K562 (cell line): ENCODE measurements at regions not wholly inside any gene's neighbourhood (a gene's known extent, or its start where the extent isn't known, plus 50 kb on each side); places are given as distances from the start of the nearest gene placed in this dataset.

Source experiments
- ATAC-seq: fragments of 200-7000 bp; cut with Tn5 transposase; 3 replicates; pipeline ENCODE4 v1.9.1; 2020; ENCODE audit warnings: moderate library complexity
- BruUV-seq: library from RNA; stranded (reverse); fragments of 400-500 nt; replicated peaks from 2 replicates; lab custom pipeline; 2021; lab: Mats Ljungman, UMichigan
- CTCF ChIA-PET: fragments of 300-600 bp; formaldehyde crosslinking; extraction: SDS; loops from one replicate; lab custom pipeline; 2021; ENCODE audit warnings: low intra/inter-chr PET ratio; lab: Yijun Ruan, JAX
- POLR2A ChIA-PET: fragments of 300-600, 350-650 bp; sonication (Branson Sonifier 250); formaldehyde crosslinking; extraction: SDS; loops from one replicate; lab custom pipeline; 2021; ENCODE audit warnings: antibody characterized with exemption, inconsistent platforms; lab: Yijun Ruan, JAX
- DNase-seq, 4 experiments: peaks; one replicate each; pipeline versions ENCODE4 v3.0.0 to v3.0.0-alpha.2; 2011 to 2018; ENCODE audit warnings: low spot score in 3 of 4, mixed read lengths in 3 of 4; ENCODE audit errors: extremely low read depth in 1 of 4
- FAIRE-seq: peaks from 2 replicates; lab custom pipeline; 2011; peaks lifted over from hg19 to GRCh38; lab: Jason Lieb, UNC
- H2AFZ ChIP-seq: 2 replicates; pipeline ENCODE4 v1.6.0; 2011; ENCODE audit warnings: low read depth, low read length, control low read depth, inconsistent platforms
- H3K27ac ChIP-seq: fragments of 200-600 bp; 3 replicates; pipeline ENCODE4 v1.8.0; 2011; ENCODE audit warnings: low read depth, mild to moderate bottlenecking, control low read depth, inconsistent platforms, low read length, moderate library complexity, mixed read lengths; ENCODE audit errors: extremely low read depth
- H3K27me3 ChIP-seq, 2 experiments: fragments of 300-600 bp in 1 of 2; 2 replicates in 1 of 2; 3 replicates in 1 of 2; pipeline versions ENCODE4 v1.6.0 to v1.8.0; 2011; ENCODE audit warnings: inconsistent platforms in 2 of 2, low read length in 2 of 2, mild to moderate bottlenecking in 1 of 2, mixed read lengths in 1 of 2, moderate library complexity in 1 of 2; ENCODE audit not compliant: control insufficient read depth in 2 of 2, insufficient read depth in 2 of 2
- H3K36me3 ChIP-seq: fragments of 300-600 bp; 3 replicates; pipeline ENCODE4 v1.8.0; 2011; ENCODE audit warnings: mild to moderate bottlenecking, low read length, inconsistent platforms; ENCODE audit not compliant: control insufficient read depth, insufficient read depth
- H3K4me1 ChIP-seq, 2 experiments: fragments of 200-600 bp in 1 of 2; replicated peaks in 1 of 2; 2 replicates in 1 of 2; 3 replicates in 1 of 2; pipeline versions ENCODE4 v1.5.1 to v1.8.0; 2011; ENCODE audit warnings: inconsistent platforms in 2 of 2, low read length in 2 of 2, mild to moderate bottlenecking in 1 of 2, mixed read lengths in 1 of 2, moderate library complexity in 1 of 2; ENCODE audit not compliant: control insufficient read depth in 2 of 2, insufficient read depth in 2 of 2
- H3K4me2 ChIP-seq: 2 replicates; pipeline ENCODE4 v1.6.1; 2011; ENCODE audit warnings: low read length, control low read depth, inconsistent platforms, mixed read lengths; ENCODE audit not compliant: insufficient read depth
- H3K4me3 ChIP-seq: fragments of 200-600 bp; sonication (generic), shearing (Covaris generic); 2 replicates; pipeline ENCODE4 v1.5.1; 2016; ENCODE audit warnings: control low read depth, inconsistent platforms
- H3K79me2 ChIP-seq: fragments of 200-600 bp; 3 replicates; pipeline ENCODE4 v1.8.0; 2011; ENCODE audit warnings: low read length, inconsistent platforms; ENCODE audit not compliant: control insufficient read depth, insufficient read depth
- H3K9ac ChIP-seq, 2 experiments: 2 replicates each; pipeline versions ENCODE4 v1.6.0 to v1.6.1; 2011; ENCODE audit warnings: low read depth in 2 of 2, low read length in 2 of 2, control low read depth in 1 of 2, inconsistent platforms in 1 of 2, mild to moderate bottlenecking in 1 of 2, mixed read lengths in 1 of 2; ENCODE audit not compliant: insufficient read depth in 1 of 2
- H3K9me1 ChIP-seq: one replicate; pipeline ENCODE4 v1.6.0; 2011; ENCODE audit warnings: inconsistent platforms, mild to moderate bottlenecking, low read length, moderate library complexity; ENCODE audit not compliant: control insufficient read depth, insufficient read depth
- H3K9me3 ChIP-seq: replicated peaks from 2 replicates; pipeline ENCODE4 v1.5.1; 2011; ENCODE audit warnings: low read depth, low read length, inconsistent platforms; ENCODE audit not compliant: control insufficient read depth, insufficient read depth
- H4K20me1 ChIP-seq: replicated peaks from 2 replicates; pipeline ENCODE4 v1.6.1; 2011; ENCODE audit warnings: low read length, inconsistent platforms, mixed read lengths; ENCODE audit not compliant: control insufficient read depth, insufficient read depth
- BDP1 ChIP-seq: IDR thresholded peaks from 3 replicates; pipeline ENCODE4 v1.6.1; 2011; ENCODE audit not compliant: insufficient read length, insufficient read depth
- C11orf30 ChIP-seq: fragments of 450-650 bp; IDR thresholded peaks from 2 replicates; pipeline ENCODE4 v1.6.1; 2016; ENCODE audit warnings: low read depth, mild to moderate bottlenecking
- MAFF ChIP-seq: IDR thresholded peaks from 2 replicates; pipeline ENCODE4 v1.6.1; 2012; ENCODE audit warnings: low read length, improper control_type of control experiment
- NR0B1 ChIP-seq: fragments of 450-650 bp; IDR thresholded peaks from one replicate; pipeline ENCODE4 v1.6.1; 2018; ENCODE audit warnings: mild to moderate bottlenecking, moderate library complexity; ENCODE audit not compliant: partially characterized antibody
- NUFIP1 ChIP-seq: fragments of 450-650 bp; IDR thresholded peaks from 2 replicates; pipeline ENCODE4 v1.6.1; 2018; ENCODE audit not compliant: partially characterized antibody
- RBBP5 ChIP-seq: fragments of 200-600 bp; sonication (generic); IDR thresholded peaks from 2 replicates; pipeline ENCODE4 v1.6.1; 2012; ENCODE audit warnings: borderline replicate concordance, mild to moderate bottlenecking, low read length, control low read depth, inconsistent platforms; ENCODE audit not compliant: insufficient read depth, poor library complexity, severe bottlenecking
- SIN3B ChIP-seq: fragments of 450-650 bp; IDR thresholded peaks from 2 replicates; pipeline ENCODE4 v1.6.1; 2017; ENCODE audit warnings: low read depth, mild to moderate bottlenecking, moderate library complexity
- STAT6 ChIP-seq: sonication (generic); formaldehyde crosslinking; IDR thresholded peaks from 2 replicates; pipeline ENCODE4 v1.8.1; 2023; ENCODE audit warnings: mild to moderate bottlenecking, missing genetic modification reagents
- ZBTB43 ChIP-seq: sonication (generic); formaldehyde crosslinking; IDR thresholded peaks from 2 replicates; pipeline ENCODE4 v1.8.0; 2023; ENCODE audit warnings: mild to moderate bottlenecking, missing genetic modification reagents
- ZBTB8A ChIP-seq: fragments of 450-650 bp; IDR thresholded peaks from 2 replicates; pipeline ENCODE4 v1.6.1; 2018; ENCODE audit warnings: mild to moderate bottlenecking, moderate library complexity; ENCODE audit not compliant: partially characterized antibody
- ZZZ3 ChIP-seq: fragments of 450-650 bp; IDR thresholded peaks from 2 replicates; pipeline ENCODE4 v1.6.1; 2016; ENCODE audit warnings: antibody characterized with exemption, mild to moderate bottlenecking, moderate library complexity
- WGBS: fragments of 100-300 bp; shearing (Covaris generic); methylation state at CpG from one replicate; pipeline ENCODE4 v1.1.6; 2016; ENCODE audit warnings: low coverage, mixed read lengths; ENCODE audit not compliant: insufficient coverage; ENCODE audit errors: missing lambda C conversion rate; 5-methylcytosine and 5-hydroxymethylcytosine counted together
- in situ Hi-C: fragments of 300-500 bp; cut with MboI; formaldehyde crosslinking; loops from 4 replicates; pipeline ENCODE4 v1.15.0; 2018; ENCODE audit warnings: inconsistent platforms, mixed read lengths
- intact Hi-C: fragments of 100-400 bp; cut with micrococcal nuclease; formaldehyde crosslinking; loops from 2 replicates; pipeline ENCODE4 v1.14.2; 2022

- no peak for TF ChIP-seq ZBTB43
- no peak for TF ChIP-seq BDP1
- TF ChIP-seq, all 486 proteins: peak for 0
Measured at GRCh38 chr2:5052905-5053304, 639.3 kb upstream of the SOX11 start (continued).

GRCh38 chr2:5057891-5058351, 634.3 kb upstream of the SOX11 start:
- no peak for ATAC-seq
- no TSS peak for BruUV-seq

GRCh38 chr2:5060956-5061355, 631.2 kb upstream of the SOX11 start:
- ChIA-PET POLR2A (no interaction called here), CTCF (no interaction called here)
- Histone ChIP-seq H2AFZ (no peak overlapping the region), H3K9me3 (no peaks in the 10 kb centered on the region), H3K9ac (no peak overlapping the region), H3K79me2 (no peaks in the 10 kb centered on the region), H3K4me2 (no peak overlapping the region), H4K20me1 (no peaks in the 10 kb centered on the region), H3K27ac (no peak overlapping the region), H3K4me1 (no peaks in the 10 kb centered on the region), H3K4me3 (no peak overlapping the region), H3K36me3 (no peaks in the 10 kb centered on the region), H3K27me3 (no peaks in the 10 kb centered on the region), H3K9me1 (no peaks in the 10 kb centered on the region)
- no peak for DNase-seq
- no peak for FAIRE-seq
- ATAC-seq = no peak
- 0% methylated on average over 1 of the region's 1 CpG for WGBS
- intact Hi-C loops = no loop called here
- BruUV-seq = no TSS peak
- in situ Hi-C loops = no loop called here
- TF ChIP-seq STAT6 (CRISPR knock-in tag) = no peak
- TF ChIP-seq MAFF = peak; percentile 34; the same call in 1 of the 2 replicates
- no peak for TF ChIP-seq NR0B1
- no peak for TF ChIP-seq ZBTB8A
- TF ChIP-seq NUFIP1 = no peak
- peak; percentile 12; the same call in 1 of the 2 replicates for TF ChIP-seq C11orf30
- no peak for TF ChIP-seq SIN3B

More at GRCh38 chr2:5057891-5058351, 634.3 kb upstream of the SOX11 start:
- Histone ChIP-seq H3K9me3 (no peaks in the 10 kb centered on the region), H4K20me1 (no peaks in the 10 kb centered on the region), H2AFZ (no peak overlapping the region), H3K4me1 (no peaks in the 10 kb centered on the region), H3K79me2 (no peaks in the 10 kb centered on the region), H3K9ac (no peak overlapping the region), H3K4me3 (no peak overlapping the region), H3K9me1 (no peaks in the 10 kb centered on the region), H3K4me2 (no peak overlapping the region), H3K27me3 (no peaks in the 10 kb centered on the region), H3K27ac (no peak overlapping the region), H3K36me3 (no peaks in the 10 kb centered on the region)
- 3% methylated on average over 6 of the region's 6 CpGs for WGBS
- CTCF ChIA-PET = no interaction called here
- DNase-seq = no peak
- in situ Hi-C loops = no loop called here
- TF ChIP-seq ZZZ3 (no peak), RBBP5 (no peak)
- POLR2A ChIA-PET = no interaction called here
- FAIRE-seq = no peak
- intact Hi-C loops = no loop called here
